Frontal cortex (tissue), 3 donors: ENCODE measurements at regions not wholly inside any gene's neighbourhood (a gene's known extent, or its start where the extent isn't known, plus 50 kb on each side); places are given as distances from the start of the nearest gene placed in this dataset.
"Not testable (repeated sequence)": the region's sequence is repeated elsewhere in the genome, so short reads cannot be mapped to it uniquely, and the experiment has no call there.

Source experiments
- DNase-seq, 2 donors: peaks; one replicate each; pipeline ENCODE4 v3.0.0; 2012; ENCODE audit warnings: low spot score in 2 of 2
- FAIRE-seq: peaks from 2 replicates; lab custom pipeline; 2012; peaks lifted over from hg19 to GRCh38; lab: Jason Lieb, UNC
- donor health status: control.
- donor health status: control.
- donor health status: control.

- DNase-seq (no peak), FAIRE-seq (no peak)
These were observed 104.5 kb downstream of the ZMAT3 start for GRCh38 chr3:178967177-178967532.

GRCh38 chr3:178966299-178967176, 105.1 kb downstream of the ZMAT3 start:
- FAIRE-seq: peak; percentile 39
- peak in 1 of 2 donors; percentile 7 for DNase-seq

DNA sequence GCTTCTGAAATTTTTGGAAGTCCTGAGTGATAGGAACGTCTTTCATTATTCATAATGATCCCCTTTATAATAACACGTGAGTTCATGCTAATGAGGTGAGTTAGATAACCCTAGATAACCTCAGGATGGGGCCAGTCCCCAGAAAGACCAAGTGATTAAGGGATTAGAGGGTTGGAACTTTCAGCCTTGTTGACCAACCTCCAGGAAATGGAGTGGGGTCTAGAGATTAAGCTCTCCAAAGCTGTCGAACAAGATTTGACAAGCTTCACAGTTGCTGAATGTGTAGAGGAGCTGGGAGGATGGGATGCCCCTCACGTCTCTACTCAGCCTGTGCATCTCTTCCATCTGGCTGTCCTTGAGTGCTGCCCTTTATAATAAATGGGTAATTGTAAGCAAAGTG, 107.1 kb downstream of the ZMAT3 start:
- DNase-seq (no peak), FAIRE-seq (no peak)

GRCh38 chr3:178960918-178961317, 110.7 kb downstream of the ZMAT3 start:
- FAIRE-seq: no peak

GRCh38 chr3:178960181-178960580, 111.4 kb downstream of the ZMAT3 start:
- FAIRE-seq: no peak
- no peak for DNase-seq

More at GRCh38 chr3:178960918-178961317, 110.7 kb downstream of the ZMAT3 start:
- no peak for DNase-seq

GRCh38 chr3:178950676-178951075, 120.9 kb downstream of the ZMAT3 start:
- DNase-seq (no peak), FAIRE-seq (no peak)

- no peak for FAIRE-seq
These were observed 121.7 kb downstream of the ZMAT3 start for GRCh38 chr3:178949896-178950295.

DNA sequence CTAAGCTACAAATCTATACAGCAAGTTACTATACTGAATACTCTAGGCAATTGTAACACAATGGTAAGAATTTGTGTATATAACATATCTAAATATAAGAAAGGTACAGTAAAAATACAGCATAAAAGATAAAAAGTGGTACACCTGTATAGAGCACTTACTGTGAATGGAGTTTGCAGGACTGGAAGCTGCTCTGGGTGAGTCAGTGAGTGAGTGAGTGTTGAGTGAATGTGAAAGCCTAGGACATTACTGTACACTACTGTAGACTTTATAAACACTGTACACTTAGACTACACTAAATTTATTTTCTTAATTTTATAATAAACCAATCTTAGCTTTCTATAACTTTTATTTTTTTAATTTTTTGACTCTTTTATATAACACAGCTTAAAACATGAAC, 123.1 kb downstream of the ZMAT3 start:
- peak; percentile 19 for FAIRE-seq
- no peak for DNase-seq

More at GRCh38 chr3:178949896-178950295, 121.7 kb downstream of the ZMAT3 start:
- DNase-seq: no peak

- DNase-seq (no peak), FAIRE-seq (no peak)
These were observed 123.9 kb downstream of the ZMAT3 start for GRCh38 chr3:178947738-178948137.

- not testable (repeated sequence) for DNase-seq, FAIRE-seq
These were observed 129.3 kb downstream of the ZMAT3 start for GRCh38 chr3:178942261-178942660.

DNA sequence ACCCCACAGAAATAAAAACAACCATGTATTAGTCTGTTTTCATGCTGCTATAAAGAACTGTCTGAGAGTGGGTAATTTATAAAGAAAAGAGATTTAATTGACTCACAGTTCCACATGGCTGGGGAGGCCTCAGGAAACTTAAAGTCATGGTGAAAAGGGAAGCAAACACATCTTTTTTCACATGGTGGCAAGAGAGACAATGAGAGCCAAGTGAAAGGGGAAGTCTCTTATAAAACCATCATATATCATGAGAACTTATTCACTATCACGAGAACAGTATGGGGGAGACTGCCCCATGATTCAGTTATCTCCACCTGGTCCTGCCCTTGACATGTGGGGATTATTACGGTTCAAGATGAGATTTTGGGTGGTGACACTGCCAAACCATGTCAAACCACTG, 141.5 kb downstream of the ZMAT3 start:
- DNase-seq: no peak
- no peak for FAIRE-seq

GRCh38 chr3:178916223-178916622, 155.4 kb downstream of the ZMAT3 start:
- DNase-seq: no peak
- no peak for FAIRE-seq

DNA sequence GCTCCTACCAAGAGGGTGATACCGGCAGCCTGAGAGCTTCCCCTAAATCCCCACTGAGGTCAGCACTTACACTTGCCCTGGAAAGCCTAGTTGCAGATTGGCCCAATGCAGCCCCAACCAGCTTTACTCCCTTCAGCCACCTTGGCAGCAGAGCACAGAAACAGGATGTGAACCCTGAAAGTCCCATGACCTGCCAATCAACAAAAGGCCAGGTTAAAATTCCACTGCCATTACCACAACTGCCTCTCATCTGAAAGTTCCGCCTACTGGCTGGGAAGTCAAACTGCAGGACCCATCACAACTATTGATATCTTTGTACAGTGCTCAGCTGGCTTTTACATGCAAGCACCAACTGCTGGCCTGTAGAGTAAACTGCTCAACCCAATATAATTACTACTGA, 156.2 kb downstream of the ZMAT3 start:
- DNase-seq (no peak), FAIRE-seq (no peak)

DNA sequence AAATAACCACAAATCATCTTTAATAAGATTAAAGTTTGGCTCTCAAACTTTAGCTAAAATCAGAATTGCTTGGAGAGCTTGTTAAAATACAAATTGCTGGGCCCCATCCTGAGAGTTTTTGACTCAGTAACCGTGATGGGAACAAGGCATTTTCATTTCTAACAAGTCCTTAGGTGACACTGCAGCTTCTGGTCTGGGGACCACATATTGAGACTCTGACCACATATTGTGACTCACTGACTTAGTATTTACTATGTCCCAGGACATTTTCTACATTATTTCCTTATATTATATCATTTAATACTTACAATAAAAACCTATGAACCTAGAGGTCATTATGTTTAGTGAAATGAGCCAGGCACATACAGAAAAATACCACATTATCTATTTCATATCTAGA, 164.5 kb downstream of the ZMAT3 start:
- FAIRE-seq (no peak), DNase-seq (no peak)

GRCh38 chr3:178901204-178901603, 170.4 kb downstream of the ZMAT3 start:
- no peak for DNase-seq
- FAIRE-seq: no peak

- no peak for DNase-seq
- FAIRE-seq: no peak
These were observed 171.5 kb downstream of the ZMAT3 start for GRCh38 chr3:178900029-178900646.

DNA sequence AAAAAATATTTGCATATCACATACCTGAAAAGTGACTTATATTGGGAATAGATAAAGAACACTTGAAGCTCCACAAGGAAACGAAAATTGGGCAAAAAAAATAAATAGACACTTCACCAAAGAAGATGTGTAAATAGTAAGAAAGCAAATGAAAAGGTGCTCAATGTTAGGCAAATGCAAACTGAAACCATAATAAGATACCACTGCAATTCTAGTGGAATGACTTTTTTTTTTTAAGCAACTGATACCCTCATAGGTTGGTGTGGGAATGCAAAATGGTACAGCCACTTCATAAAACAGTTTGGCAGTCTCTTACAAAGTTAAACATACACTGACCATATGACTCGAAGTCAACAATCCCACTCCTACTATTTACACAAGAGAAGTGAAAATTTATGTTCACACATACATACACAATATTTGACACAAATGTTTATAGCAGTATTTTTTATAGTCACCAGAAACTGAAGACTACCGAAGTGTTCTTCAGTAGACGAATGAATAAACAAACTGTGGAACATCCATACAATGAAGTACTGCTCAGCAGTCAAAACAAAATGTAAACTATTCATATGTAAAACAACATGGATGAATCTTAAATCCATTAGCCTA, 176.3 kb downstream of the ZMAT3 start:
- FAIRE-seq (no peak), DNase-seq (no peak)
